Thoracic aorta (tissue), 2 donors: ENCODE measurements at regions not wholly inside any gene's neighbourhood (a gene's known extent, or its start where the extent isn't known, plus 50 kb on each side); places are given as distances from the start of the nearest gene placed in this dataset.
"Not testable (repeated sequence)": the region's sequence is repeated elsewhere in the genome, so short reads cannot be mapped to it uniquely, and the experiment has no call there.

ENCODE experiments used
- ATAC-seq: fragments of 150-250 bp; one replicate; pipeline ENCODE4 v1.8.0; 2017; ENCODE audit warnings: low read depth; ENCODE audit not compliant: insufficient number of reproducible peaks, low FRiP score
- DNase-seq: peaks from one replicate; pipeline ENCODE4 v3.0.0-alpha.2; 2020; ENCODE audit warnings: low spot score
- H3K27ac ChIP-seq, 2 donors: fragments of 200-600 bp; sonication (generic); 1 replicate in 1 of 2; 2 replicates in 1 of 2; pipeline ENCODE4 v1.5.1; 2016; ENCODE audit warnings: mild to moderate bottlenecking in 2 of 2, moderate library complexity in 2 of 2
- H3K27me3 ChIP-seq: fragments of 200-600 bp; sonication (generic); replicated peaks from 2 replicates; pipeline ENCODE4 v1.6.0; 2016; ENCODE audit warnings: mild to moderate bottlenecking; ENCODE audit not compliant: insufficient read depth
- H3K36me3 ChIP-seq: fragments of 200-600 bp; sonication (generic); one replicate; pipeline ENCODE4 v1.5.1; 2016
- H3K4me1 ChIP-seq, 2 donors: fragments of 200-600 bp; sonication (generic); 1 replicate in 1 of 2; 2 replicates in 1 of 2; pipeline versions ENCODE4 v1.5.1 to v1.6.0; 2016; ENCODE audit warnings: low read depth in 2 of 2, mild to moderate bottlenecking in 1 of 2; ENCODE audit not compliant: control insufficient read depth in 1 of 2
- H3K4me3 ChIP-seq: fragments of 200-600 bp; sonication (generic); 2 replicates; pipeline ENCODE4 v1.5.1; 2016; ENCODE audit warnings: mild to moderate bottlenecking
- H3K9me3 ChIP-seq: fragments of 200-600 bp; sonication (generic); 2 replicates; pipeline ENCODE4 v1.5.1; 2016
- TF ChIP-seq, protein P1 (sequence below): fragments of 200-600 bp; sonication (generic); IDR thresholded peaks from one replicate; pipeline ENCODE4 v1.5.1; 2019; ENCODE audit warnings: antibody characterized with exemption

DNA sequence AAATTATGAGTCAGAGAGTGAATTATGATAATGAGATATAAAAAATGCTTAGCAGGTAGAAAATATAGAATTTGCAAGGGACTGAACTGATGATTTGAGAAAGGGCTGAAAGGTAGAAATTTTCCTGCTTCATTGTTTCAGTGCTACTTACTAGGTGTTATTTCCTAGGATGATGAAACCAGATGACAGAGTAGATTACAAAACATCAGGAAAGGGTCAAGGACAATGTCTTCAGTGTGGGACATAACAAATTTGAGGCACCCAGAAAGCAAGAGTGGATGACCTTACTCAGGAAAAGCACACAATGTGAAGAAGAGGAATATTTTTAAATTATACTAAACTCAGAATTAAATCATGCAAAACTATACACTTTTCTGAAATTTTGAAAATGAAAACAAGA is 102.1 kb downstream of the SHCBP1 start:
- Histone ChIP-seq H3K4me1 (no peaks in the 10 kb centered on the region), H3K27ac (no peak overlapping the region), H3K9me3 (no peaks in the 10 kb centered on the region), H3K36me3 (no peaks in the 10 kb centered on the region), H3K4me3 (no peak overlapping the region), H3K27me3 (no peaks in the 10 kb centered on the region)
- TF ChIP-seq, protein P1, sequence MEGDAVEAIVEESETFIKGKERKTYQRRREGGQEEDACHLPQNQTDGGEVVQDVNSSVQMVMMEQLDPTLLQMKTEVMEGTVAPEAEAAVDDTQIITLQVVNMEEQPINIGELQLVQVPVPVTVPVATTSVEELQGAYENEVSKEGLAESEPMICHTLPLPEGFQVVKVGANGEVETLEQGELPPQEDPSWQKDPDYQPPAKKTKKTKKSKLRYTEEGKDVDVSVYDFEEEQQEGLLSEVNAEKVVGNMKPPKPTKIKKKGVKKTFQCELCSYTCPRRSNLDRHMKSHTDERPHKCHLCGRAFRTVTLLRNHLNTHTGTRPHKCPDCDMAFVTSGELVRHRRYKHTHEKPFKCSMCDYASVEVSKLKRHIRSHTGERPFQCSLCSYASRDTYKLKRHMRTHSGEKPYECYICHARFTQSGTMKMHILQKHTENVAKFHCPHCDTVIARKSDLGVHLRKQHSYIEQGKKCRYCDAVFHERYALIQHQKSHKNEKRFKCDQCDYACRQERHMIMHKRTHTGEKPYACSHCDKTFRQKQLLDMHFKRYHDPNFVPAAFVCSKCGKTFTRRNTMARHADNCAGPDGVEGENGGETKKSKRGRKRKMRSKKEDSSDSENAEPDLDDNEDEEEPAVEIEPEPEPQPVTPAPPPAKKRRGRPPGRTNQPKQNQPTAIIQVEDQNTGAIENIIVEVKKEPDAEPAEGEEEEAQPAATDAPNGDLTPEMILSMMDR: no peak
- DNase-seq: no peak
- no peak for ATAC-seq

DNA sequence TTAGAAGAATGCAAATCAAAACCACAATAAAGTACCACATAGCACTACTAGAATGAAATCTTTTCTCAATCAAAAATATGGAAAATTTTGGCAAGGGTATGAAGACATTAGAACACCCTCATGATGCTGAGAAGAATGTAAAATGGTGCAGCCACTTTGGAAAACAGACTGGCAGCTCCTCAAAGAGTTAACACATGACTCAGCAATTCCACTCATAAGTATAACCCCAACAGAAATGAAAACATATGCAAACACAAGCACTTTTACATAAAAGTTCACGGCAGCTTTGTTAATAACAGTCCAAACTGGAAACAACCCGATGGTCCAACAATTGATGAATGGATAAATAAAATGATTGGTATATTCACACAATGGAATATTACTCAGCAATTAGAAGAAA is 124.5 kb downstream of the SHCBP1 start:
- H3K27ac ChIP-seq: no peak overlapping the region
- no peaks in the 10 kb centered on the region for H3K4me1 ChIP-seq
- H3K36me3 ChIP-seq: no peaks in the 10 kb centered on the region
- no peak overlapping the region for H3K4me3 ChIP-seq
- no peaks in the 10 kb centered on the region for H3K27me3 ChIP-seq
- TF ChIP-seq, protein P1: no peak
- DNase-seq (no peak), ATAC-seq (no peak)
- no peaks in the 10 kb centered on the region for H3K9me3 ChIP-seq

DNA sequence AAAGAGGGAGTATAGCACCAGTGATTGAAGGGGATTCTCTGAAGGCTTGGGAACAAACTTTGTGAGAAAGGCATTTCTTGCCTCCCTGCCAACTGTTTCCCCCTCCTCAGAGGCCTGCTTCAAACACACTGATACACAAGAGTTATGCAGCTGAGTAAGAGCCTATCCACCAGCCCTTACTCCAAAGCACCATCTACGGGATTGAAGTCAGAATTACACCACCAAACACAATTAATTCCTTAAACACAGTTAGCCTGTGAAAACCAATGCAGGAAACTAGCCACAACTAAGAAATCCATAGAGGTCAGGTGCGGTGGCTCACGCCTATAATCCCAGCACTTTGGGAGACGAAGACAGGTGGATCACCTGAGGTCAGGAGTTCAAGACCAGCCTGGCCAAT is 138.3 kb downstream of the SHCBP1 start:
- no peaks in the 10 kb centered on the region for H3K36me3 ChIP-seq
- H3K4me1 ChIP-seq: no peaks in the 10 kb centered on the region
- H3K9me3 ChIP-seq: no peaks in the 10 kb centered on the region
- H3K27me3 ChIP-seq: no peaks in the 10 kb centered on the region
- TF ChIP-seq, protein P1: no peak
- no peak overlapping the region for H3K4me3 ChIP-seq
- H3K27ac ChIP-seq: no peak overlapping the region
- DNase-seq (no peak), ATAC-seq (no peak)

DNA sequence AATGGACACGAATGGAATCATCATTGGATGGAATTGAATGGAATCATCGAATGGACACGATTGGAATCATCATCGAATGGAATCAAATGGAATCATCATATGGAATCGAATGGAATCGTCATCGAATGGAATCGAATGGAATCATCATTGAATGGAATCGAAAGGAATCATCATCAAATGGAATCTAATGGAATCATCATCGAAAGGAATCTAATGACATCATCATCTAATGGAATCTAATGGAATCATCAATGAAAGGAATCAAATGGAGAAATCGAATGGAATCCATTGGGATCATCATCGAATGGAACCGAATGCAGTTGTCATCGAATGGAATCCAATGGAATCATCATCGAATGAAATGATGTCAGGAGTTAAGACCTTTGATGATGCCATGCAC is 154.9 kb downstream of the SHCBP1 start:
- no peaks in the 10 kb centered on the region for H3K36me3 ChIP-seq
- H3K4me3 ChIP-seq: no peak overlapping the region
- ATAC-seq: no peak
- TF ChIP-seq, protein P1: no peak
- no peaks in the 10 kb centered on the region for H3K9me3 ChIP-seq
- H3K27me3 ChIP-seq: no peaks in the 10 kb centered on the region
- no peak for DNase-seq
- H3K4me1 ChIP-seq: no peaks in the 10 kb centered on the region
- no peak overlapping the region for H3K27ac ChIP-seq

DNA sequence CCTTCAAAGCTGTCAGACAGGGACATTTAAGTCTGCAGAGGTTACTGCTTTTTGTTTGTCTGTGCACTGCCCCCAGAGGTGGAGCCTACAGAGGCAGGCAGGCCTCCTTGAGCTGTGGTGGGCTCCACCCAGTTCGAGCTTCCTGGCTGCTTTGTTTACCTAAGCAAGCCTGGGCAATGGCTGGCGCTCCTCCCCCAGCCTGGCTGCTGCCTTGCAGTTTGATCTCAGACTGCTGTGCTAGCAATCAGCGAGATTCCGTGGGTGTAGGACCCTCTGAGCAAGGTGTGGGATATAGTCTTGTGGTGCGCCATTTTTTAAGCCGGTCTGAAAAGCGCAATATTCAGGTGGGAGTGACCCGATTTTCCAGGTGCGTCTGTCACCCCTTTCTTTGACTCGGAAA is 166.4 kb downstream of the SHCBP1 start:
- not testable (repeated sequence) for H3K4me3 ChIP-seq, H3K27ac ChIP-seq, H3K9me3 ChIP-seq, DNase-seq, H3K27me3 ChIP-seq, H3K4me1 ChIP-seq, ATAC-seq, H3K36me3 ChIP-seq
